ENCODE measurements at regions not wholly inside any gene's neighbourhood (a gene's known extent, or its start where the extent isn't known, plus 50 kb on each side); places are given as distances from the start of the nearest gene placed in this dataset.

GRCh38 chr1:198918920-198919319 lies 280.1 kb downstream of the PTPRC start:
- TF ChIP-seq CTCF (IDR thresholded peaks at IDR 0.05; ENCODE audit: low read depth, low read length), result no peak
- TF ChIP-seq EZH2phosphoT487 (IDR thresholded peaks at IDR 0.05; ENCODE audit: low read depth), result no peak

All from OCI-LY3 (cell line).